K562 (cell line): ENCODE measurements at regions not wholly inside any gene's neighbourhood (a gene's known extent, or its start where the extent isn't known, plus 50 kb on each side); places are given as distances from the start of the nearest gene placed in this dataset.

Source experiments
- BRF1 ChIP-seq: IDR thresholded peaks from 3 replicates; pipeline ENCODE4 v1.6.1; 2011; ENCODE audit warnings: borderline replicate concordance, mild to moderate bottlenecking; ENCODE audit not compliant: insufficient read length; ENCODE audit errors: extremely low read depth
- CTCF ChIP-seq, 3 experiments: IDR thresholded peaks in 2 of 3; conservative IDR thresholded peaks in 1 of 3; 2 replicates each; pipeline ENCODE4 v1.5.1; 2011 to 2012; ENCODE audit warnings: low read length in 3 of 3, mild to moderate bottlenecking in 3 of 3, control low read depth in 2 of 3, improper control_type of control experiment in 1 of 3, inconsistent platforms in 1 of 3, low read depth in 1 of 3, mixed read lengths in 1 of 3, moderate library complexity in 1 of 3; ENCODE audit not compliant: insufficient read depth in 2 of 3

GRCh38 chr16:52073024-52073423 lies 473.9 kb downstream of the TOX3 start:
- TF ChIP-seq CTCF (IDR thresholded peaks at IDR 0.05 in 2 of 3, conservative IDR thresholded peaks at IDR 0.05 in 1 of 3; ENCODE audit: insufficient read depth in 2 of 3, low read depth in 1 of 3, low read length in 3 of 3) (no peak), BRF1 (no peak)
